SK-N-SH treated with all-trans-retinoic acid at 6 μM for 48 hours (cell line): ENCODE measurements at regions not wholly inside any gene's neighbourhood (a gene's known extent, or its start where the extent isn't known, plus 50 kb on each side); places are given as distances from the start of the nearest gene placed in this dataset.

Experiments
- ATAC-seq: fragments of 200-7000 bp; cut with Tn5 transposase; 3 replicates; pipeline ENCODE4 v1.9.1; 2020; ENCODE audit warnings: mild to moderate bottlenecking, moderate library complexity
- ARNTL ChIP-seq: fragments of 450-650 bp; formaldehyde crosslinking; IDR thresholded peaks from 2 replicates; pipeline ENCODE4 v1.5.0; 2020; ENCODE audit warnings: low read depth, mild to moderate bottlenecking, moderate library complexity, borderline replicate concordance
- CREB5 ChIP-seq: fragments of 250-450 bp; sonication (Bioruptor Pico); IDR thresholded peaks from 2 replicates; pipeline ENCODE4 v1.5.1; 2020; ENCODE audit warnings: low read depth, mild to moderate bottlenecking, moderate library complexity
- CSDC2 ChIP-seq: fragments of 250-450 bp; sonication (Bioruptor Pico); IDR thresholded peaks from 2 replicates; pipeline ENCODE4 v1.5.0; 2020; ENCODE audit warnings: mild to moderate bottlenecking, moderate library complexity
- ESRRG ChIP-seq: fragments of 250-450 bp; sonication (Bioruptor Pico); IDR thresholded peaks from 2 replicates; pipeline ENCODE4 v1.6.1; 2021; ENCODE audit warnings: mild to moderate bottlenecking
- GLIS3 ChIP-seq: fragments of 250-450 bp; sonication (Bioruptor Pico); IDR thresholded peaks from 2 replicates; pipeline ENCODE4 v1.5.0; 2020; ENCODE audit warnings: mild to moderate bottlenecking, moderate library complexity
- OSR1 ChIP-seq: fragments of 250-450 bp; sonication (Bioruptor Pico); IDR thresholded peaks from 2 replicates; pipeline ENCODE4 v1.8.0; 2022; ENCODE audit warnings: moderate library complexity, mild to moderate bottlenecking, inconsistent platforms
- PATZ1 ChIP-seq: fragments of 250-450 bp; sonication (Bioruptor Pico); IDR thresholded peaks from 2 replicates; pipeline ENCODE4 v1.8.0; 2020; ENCODE audit warnings: mild to moderate bottlenecking, moderate library complexity, borderline replicate concordance
- POU6F1 ChIP-seq: fragments of 250-450 bp; sonication (Bioruptor Pico); IDR thresholded peaks from 2 replicates; pipeline ENCODE4 v1.8.0; 2021; ENCODE audit warnings: low read depth, mild to moderate bottlenecking, moderate library complexity, borderline replicate concordance
- PPARA ChIP-seq: fragments of 250-450 bp; sonication (Bioruptor Pico); IDR thresholded peaks from 2 replicates; pipeline ENCODE4 v1.5.0; 2020; ENCODE audit warnings: mild to moderate bottlenecking, borderline replicate concordance
- RARB ChIP-seq: fragments of 250-450 bp; sonication (Bioruptor Pico); IDR thresholded peaks from 2 replicates; pipeline ENCODE4 v1.8.0; 2021; ENCODE audit warnings: mild to moderate bottlenecking, moderate library complexity
- SNAI2 ChIP-seq: fragments of 250-450 bp; sonication (Bioruptor Pico); IDR thresholded peaks from 2 replicates; pipeline ENCODE4 v1.5.0; 2020; ENCODE audit warnings: mild to moderate bottlenecking, moderate library complexity
- TCF4 ChIP-seq: fragments of 250-450 bp; sonication (Bioruptor Pico); IDR thresholded peaks from 2 replicates; pipeline ENCODE4 v1.8.0; 2021; ENCODE audit warnings: mild to moderate bottlenecking, moderate library complexity, borderline replicate concordance
- TOX ChIP-seq: fragments of 250-450 bp; sonication (Bioruptor Pico); IDR thresholded peaks from 2 replicates; pipeline ENCODE4 v1.8.0; 2021; ENCODE audit warnings: mild to moderate bottlenecking, moderate library complexity, borderline replicate concordance
- TSHZ2 ChIP-seq: fragments of 250-450 bp; sonication (Bioruptor Pico); IDR thresholded peaks from 2 replicates; pipeline ENCODE4 v1.5.0; 2020; ENCODE audit warnings: mild to moderate bottlenecking, moderate library complexity
- ZC3H10 ChIP-seq: fragments of 250-450 bp; sonication (Bioruptor Pico); IDR thresholded peaks from 2 replicates; pipeline ENCODE4 v1.5.1; 2021; ENCODE audit warnings: mild to moderate bottlenecking, moderate library complexity
- ZFP30 ChIP-seq: fragments of 450-650 bp; formaldehyde crosslinking; IDR thresholded peaks from 2 replicates; pipeline ENCODE4 v1.5.0; 2022; ENCODE audit warnings: mild to moderate bottlenecking, moderate library complexity
- ZNF565 ChIP-seq: fragments of 450-650 bp; formaldehyde crosslinking; conservative IDR thresholded peaks from 2 replicates; pipeline ENCODE4 v1.5.0; 2020; ENCODE audit warnings: low read depth, mild to moderate bottlenecking, moderate library complexity
- ZNF70 ChIP-seq: fragments of 450-650 bp; formaldehyde crosslinking; IDR thresholded peaks from 2 replicates; pipeline ENCODE4 v1.5.0; 2020; ENCODE audit warnings: mild to moderate bottlenecking, moderate library complexity
- ZNF8 ChIP-seq: fragments of 450-650 bp; formaldehyde crosslinking; IDR thresholded peaks from 2 replicates; pipeline ENCODE4 v1.5.0; 2020; ENCODE audit warnings: mild to moderate bottlenecking, moderate library complexity

- TF ChIP-seq PATZ1 (CRISPR knock-in tag) (no peak), OSR1 (no peak), CSDC2 (CRISPR knock-in tag) (no peak)
These were observed 75.9 kb downstream of the OAT start (continued) for GRCh38 chr10:124342821-124343170.

GRCh38 chr10:124342136-124342820 lies 76.4 kb downstream of the OAT start:
- TF ChIP-seq TSHZ2 (CRISPR knock-in tag) (no peak), TCF4 (no peak), GLIS3 (CRISPR knock-in tag) (no peak), CREB5 (CRISPR knock-in tag) (no peak), ZFP30 (CRISPR knock-in tag) (no peak), RARB (CRISPR knock-in tag) (no peak), ZNF70 (no peak), PPARA (CRISPR knock-in tag) (no peak), TOX (no peak), ZNF8 (CRISPR knock-in tag) (no peak), ZC3H10 (CRISPR knock-in tag) (no peak)
- TF ChIP-seq, all 23 proteins: peak for 0
- no peak for ATAC-seq

GRCh38 chr10:124341768-124342135 lies 77.0 kb downstream of the OAT start:
- no peak for ATAC-seq
- no peak for TF ChIP-seq ZNF70
- no peak for TF ChIP-seq ESRRG
- no peak for TF ChIP-seq ZNF565
- TF ChIP-seq PPARA (CRISPR knock-in tag) = no peak
- TF ChIP-seq GLIS3 (CRISPR knock-in tag) = no peak
- TF ChIP-seq POU6F1 (CRISPR knock-in tag) = no peak
- no peak for TF ChIP-seq SNAI2 (CRISPR knock-in tag)
- TF ChIP-seq RARB (CRISPR knock-in tag) = no peak

- ATAC-seq = no peak
- TF ChIP-seq ESRRG (no peak), RARB (CRISPR knock-in tag) (no peak), ARNTL (CRISPR knock-in tag) (no peak), SNAI2 (CRISPR knock-in tag) (no peak), ZNF70 (no peak)
These were observed 78.5 kb downstream of the OAT start for GRCh38 chr10:124340033-124340760.
